ENCODE measurements at regions not wholly inside any gene's neighbourhood (a gene's known extent, or its start where the extent isn't known, plus 50 kb on each side); places are given as distances from the start of the nearest gene placed in this dataset.
"Not testable (repeated sequence)": the region's sequence is repeated elsewhere in the genome, so short reads cannot be mapped to it uniquely, and the experiment has no call there.

- no peak for DNase-seq
Measured at GRCh38 chr5:148708854-148709253, 54.5 kb upstream of the HTR4 start.

GRCh38 chr5:148711961-148712360 is 57.6 kb upstream of the HTR4 start:
- DNase-seq = no peak

GRCh38 chr5:148713735-148714508 is 59.6 kb upstream of the HTR4 start:
- no peak for DNase-seq

DNA sequence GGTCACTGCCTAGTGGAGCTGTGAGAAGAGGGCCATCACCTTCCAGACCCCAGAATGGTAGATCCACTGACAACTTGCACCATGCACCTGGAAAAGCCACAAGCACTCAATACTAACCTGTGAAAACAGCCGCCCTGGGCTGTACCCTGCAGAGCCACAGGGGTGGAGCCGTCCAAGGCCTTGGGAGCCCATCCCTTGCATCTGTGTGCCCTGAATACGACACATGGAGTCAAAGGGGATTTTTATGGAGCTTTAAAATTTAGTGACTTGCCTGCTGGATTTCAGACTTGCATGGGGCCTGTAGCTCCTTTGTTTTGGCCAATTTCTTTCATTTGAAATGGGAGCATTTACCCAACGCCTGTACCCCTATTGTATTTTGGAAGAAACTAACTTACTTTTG is 62.4 kb upstream of the HTR4 start:
- DNase-seq = no peak

DNA sequence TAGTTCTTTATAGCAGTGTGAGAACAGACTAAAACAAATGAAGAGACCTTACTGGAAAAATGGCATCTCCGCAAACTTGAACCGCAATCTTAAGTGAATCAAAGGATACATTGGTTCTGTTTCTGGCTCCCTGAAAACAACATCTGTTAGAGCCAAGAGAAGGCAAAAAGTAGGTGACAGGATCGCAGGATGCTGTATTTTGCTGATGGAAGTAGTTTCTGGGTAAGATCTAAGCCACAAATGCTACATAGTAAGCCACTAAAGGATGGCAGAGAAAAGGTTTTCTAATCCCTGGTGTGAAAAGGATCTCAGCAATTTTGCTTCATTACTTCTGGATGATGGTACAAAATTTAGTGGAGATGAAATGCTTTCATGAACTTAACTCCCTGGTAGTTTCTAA is 63.3 kb upstream of the HTR4 start:
- DNase-seq = no peak

- DNase-seq = no peak
Measured at GRCh38 chr5:148719605-148720004, 65.3 kb upstream of the HTR4 start.

DNA sequence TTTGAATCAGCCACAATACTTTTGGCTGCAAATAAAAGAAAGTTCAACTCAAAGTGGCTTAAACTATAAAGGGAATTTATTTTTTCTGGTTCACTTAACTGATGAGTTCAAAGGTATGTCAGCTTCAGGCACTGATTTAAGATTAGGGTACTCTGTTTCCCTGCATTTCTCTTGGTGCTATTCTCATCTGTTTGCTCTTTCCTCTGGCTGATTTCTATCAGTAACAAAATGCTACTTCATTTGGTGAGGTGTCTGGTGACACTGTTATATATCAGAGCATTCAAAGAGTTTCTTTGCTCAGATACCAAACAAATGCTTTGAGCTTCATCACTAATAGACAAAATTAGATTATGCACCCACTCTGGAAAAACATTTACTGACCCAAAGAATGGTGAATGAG is 65.9 kb upstream of the HTR4 start:
- DNase-seq = no peak

DNA sequence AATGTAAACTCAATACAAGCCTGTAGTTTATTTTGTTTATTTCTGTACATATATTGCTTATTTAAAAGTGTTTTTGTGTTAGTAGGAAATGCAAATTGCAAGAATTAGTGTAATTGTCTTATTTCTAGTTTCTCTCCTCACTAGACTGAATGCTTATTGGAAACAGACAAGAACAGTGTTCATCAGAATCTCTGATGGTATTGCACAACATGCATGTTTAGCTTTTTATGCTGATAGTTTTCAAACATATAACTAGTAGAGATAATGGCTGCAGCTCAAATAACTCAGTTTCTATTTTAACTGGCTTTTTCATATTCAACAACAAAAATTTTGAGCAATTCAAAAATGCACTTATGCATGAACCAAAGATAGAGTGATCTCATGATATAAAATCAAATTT is 68.8 kb upstream of the HTR4 start:
- no peak for DNase-seq

GRCh38 chr5:148725675-148726074 is 71.3 kb upstream of the HTR4 start:
- DNase-seq = no peak

- no peak for DNase-seq
Measured at GRCh38 chr5:148729182-148729581, 74.9 kb upstream of the HTR4 start.

- DNase-seq = no peak
Measured at GRCh38 chr5:148730270-148730669, 75.9 kb upstream of the HTR4 start.

GRCh38 chr5:148730942-148731898 is 76.9 kb upstream of the HTR4 start:
- DNase-seq = peak; percentile 47 to 48

- no peak for DNase-seq
Measured at GRCh38 chr5:148732692-148733091, 78.4 kb upstream of the HTR4 start.

DNA sequence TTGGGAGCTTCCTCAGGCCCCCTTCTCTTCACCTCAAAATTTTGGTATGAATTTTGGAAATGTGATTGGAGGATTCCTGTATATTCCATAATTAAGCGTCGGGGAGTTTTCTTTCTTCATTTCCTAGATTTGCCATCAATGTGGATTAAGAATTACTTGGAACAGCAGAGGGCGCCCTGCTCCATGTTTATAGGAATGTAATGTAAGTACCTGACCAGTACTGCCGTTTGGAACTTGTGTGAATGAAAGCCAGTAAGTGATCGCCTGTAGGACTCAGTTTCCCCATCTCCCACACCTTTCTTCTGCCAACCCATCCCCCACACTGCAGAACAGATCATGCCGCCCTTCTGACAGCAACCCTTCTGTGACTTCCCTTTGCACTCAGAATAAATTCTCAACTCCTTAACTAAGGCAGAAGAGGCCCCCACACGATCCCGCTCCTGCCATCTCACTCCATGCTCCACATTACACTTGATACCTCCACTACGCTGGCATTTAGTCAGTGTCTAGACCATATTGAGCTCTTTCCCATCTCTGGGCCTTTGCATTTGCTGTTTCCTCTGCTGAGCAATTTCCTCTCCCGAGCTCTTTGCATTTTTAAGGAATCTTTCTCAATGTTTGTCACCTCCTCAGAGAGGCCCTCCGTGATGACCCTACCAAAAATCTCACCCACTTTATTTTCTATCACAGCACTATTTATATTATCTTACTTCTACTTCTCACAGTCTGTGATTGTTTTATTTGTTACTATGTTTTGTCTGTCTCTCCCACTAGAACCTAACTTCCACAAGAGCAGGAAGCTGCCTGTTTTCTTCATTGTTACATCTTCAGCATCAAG is 79.5 kb upstream of the HTR4 start:
- peak; percentile 49 to 61 for DNase-seq

GRCh38 chr5:148734518-148734917 is 80.2 kb upstream of the HTR4 start:
- no peak for DNase-seq

DNA sequence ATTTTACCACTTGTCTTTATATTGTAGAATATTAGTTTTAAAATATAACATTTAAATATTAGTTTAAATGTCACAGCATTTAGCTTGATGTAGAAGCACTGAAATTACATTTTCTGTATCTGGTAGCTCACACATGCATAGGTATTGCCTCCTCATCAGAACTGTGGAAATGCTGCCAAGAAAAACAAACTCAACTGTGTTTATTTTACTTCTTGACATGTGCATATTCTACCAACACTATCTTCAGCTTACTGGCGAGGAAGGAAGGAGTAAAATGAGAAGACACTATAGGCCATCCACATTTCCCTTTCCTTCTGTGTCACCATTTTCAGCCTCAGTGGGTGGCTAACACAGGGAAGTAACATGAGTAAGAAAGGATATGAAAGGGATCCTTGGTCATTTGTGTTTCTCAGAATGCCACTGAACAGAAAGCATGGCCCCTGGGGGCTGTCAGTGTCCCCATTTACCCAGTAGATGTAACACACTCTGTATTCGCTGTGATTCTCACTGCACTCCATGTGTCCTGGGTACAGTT is 81.0 kb upstream of the HTR4 start:
- DNase-seq = no peak

GRCh38 chr5:148739023-148739422 is 84.7 kb upstream of the HTR4 start:
- no peak for DNase-seq

GRCh38 chr5:148739524-148739923 is 85.2 kb upstream of the HTR4 start:
- DNase-seq = no peak

DNA sequence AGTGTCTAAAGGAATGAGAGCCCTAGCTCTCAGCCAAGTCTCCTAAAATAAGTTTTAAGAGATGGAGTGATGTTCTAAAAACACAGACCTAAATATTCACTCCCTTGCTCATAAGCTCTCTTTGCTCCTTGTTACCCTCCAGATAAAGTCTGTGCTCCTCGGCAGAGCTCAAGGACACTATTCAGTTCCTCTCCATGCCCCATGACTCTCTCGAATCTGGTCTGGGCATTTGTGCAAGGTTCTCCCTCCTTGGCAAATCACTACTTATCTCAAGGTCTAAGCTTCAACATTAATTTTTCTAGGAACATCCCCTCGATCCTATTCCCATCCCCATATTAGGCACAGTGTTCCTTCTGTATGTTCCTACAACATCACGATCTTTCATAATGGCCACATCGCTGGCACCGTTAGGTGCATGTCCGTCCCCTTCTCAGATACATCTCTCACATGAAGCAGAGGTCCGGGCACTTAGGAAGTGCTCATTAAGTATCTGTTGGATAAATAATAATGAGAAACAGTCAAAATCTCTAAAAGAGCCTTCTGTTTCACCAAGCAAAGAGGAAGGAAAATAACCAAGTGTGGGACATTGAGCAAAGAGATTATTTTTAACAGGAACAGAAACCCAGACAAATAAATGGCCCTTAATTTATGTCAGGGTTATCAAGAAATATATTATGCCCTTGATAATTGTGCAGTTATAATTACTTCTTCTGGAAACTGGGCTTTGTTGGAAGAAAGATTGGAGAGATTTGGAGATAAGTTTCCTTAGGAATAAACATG is 85.9 kb upstream of the HTR4 start:
- no peak for DNase-seq

GRCh38 chr5:148740966-148741742 is 85.3 kb upstream of the ADRB2 start:
- no peak for DNase-seq

DNA sequence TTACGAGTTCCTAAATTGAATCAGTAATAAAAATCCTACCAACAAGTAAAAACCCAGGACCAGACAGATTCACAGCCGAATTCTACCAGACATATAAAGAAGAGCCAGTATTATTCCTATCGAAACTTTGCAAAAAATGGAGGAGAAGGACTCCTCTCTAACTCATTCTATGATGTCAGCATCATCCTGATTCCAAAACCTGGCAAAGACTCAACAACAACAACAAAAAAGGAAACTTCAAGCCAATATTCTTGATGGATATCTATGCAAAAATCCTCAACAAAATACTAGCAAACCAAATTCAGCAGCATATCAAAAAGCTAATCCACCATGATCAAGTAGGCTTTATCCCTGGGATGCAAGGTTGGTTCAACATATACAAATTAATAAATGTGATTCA is 84.6 kb upstream of the ADRB2 start:
- not testable (repeated sequence) for DNase-seq
